Parathyroid adenoma (tissue), 2 donors: ENCODE measurements at regions not wholly inside any gene's neighbourhood (a gene's known extent, or its start where the extent isn't known, plus 50 kb on each side); places are given as distances from the start of the nearest gene placed in this dataset.
A peak's percentile ranks its signal among the peaks of the same experiment; 100 is the strongest.

Source experiments
- H2AFZ ChIP-seq: fragments of 300-600 bp; sonication (generic); one replicate; pipeline ENCODE4 v1.7.0; 2017; ENCODE audit warnings: antibody characterized with exemption, mild to moderate bottlenecking
- H3K27ac ChIP-seq: fragments of 300-600 bp; sonication (generic); one replicate; pipeline ENCODE4 v1.7.0; 2017
- H3K27me3 ChIP-seq: fragments of 300-600 bp; sonication (generic); one replicate; pipeline ENCODE4 v1.7.0; 2017; ENCODE audit warnings: low read length; ENCODE audit not compliant: control insufficient read depth, insufficient read depth
- H3K36me3 ChIP-seq: fragments of 300-600 bp; sonication (generic); one replicate; pipeline ENCODE4 v1.7.0; 2017; ENCODE audit warnings: low read length; ENCODE audit not compliant: control insufficient read depth, insufficient read depth
- H3K4me1 ChIP-seq: fragments of 300-600 bp; sonication (generic); one replicate; pipeline ENCODE4 v1.7.0; 2017; ENCODE audit warnings: control low read depth
- H3K4me2 ChIP-seq: fragments of 300-600 bp; sonication (generic); one replicate; pipeline ENCODE4 v1.7.0; 2017; ENCODE audit warnings: low read length
- H3K4me3 ChIP-seq: fragments of 300-600 bp; sonication (generic); one replicate; pipeline ENCODE4 v1.7.0; 2017; ENCODE audit warnings: low read depth, low read length
- H3K79me2 ChIP-seq: fragments of 300-600 bp; sonication (generic); one replicate; pipeline ENCODE4 v1.7.0; 2017; ENCODE audit warnings: control low read depth
- H3K9ac ChIP-seq: fragments of 300-600 bp; sonication (generic); one replicate; pipeline ENCODE4 v1.7.0; 2017; ENCODE audit warnings: mild to moderate bottlenecking
- H3K9me3 ChIP-seq: fragments of 300-600 bp; sonication (generic); one replicate; pipeline ENCODE4 v1.7.0; 2017; ENCODE audit warnings: low read length; ENCODE audit not compliant: control insufficient read depth
- TF ChIP-seq, protein P1 (sequence below): fragments of 300-600 bp; sonication (generic); IDR thresholded peaks from one replicate; pipeline ENCODE4 v1.7.0; 2017; ENCODE audit warnings: antibody characterized with exemption, mild to moderate bottlenecking
- donor health status: primary hyperparathyroidism.

GRCh38 chr4:112931001-112931400 lies 118.5 kb upstream of the ANK2 start:
- TF ChIP-seq, protein P1, sequence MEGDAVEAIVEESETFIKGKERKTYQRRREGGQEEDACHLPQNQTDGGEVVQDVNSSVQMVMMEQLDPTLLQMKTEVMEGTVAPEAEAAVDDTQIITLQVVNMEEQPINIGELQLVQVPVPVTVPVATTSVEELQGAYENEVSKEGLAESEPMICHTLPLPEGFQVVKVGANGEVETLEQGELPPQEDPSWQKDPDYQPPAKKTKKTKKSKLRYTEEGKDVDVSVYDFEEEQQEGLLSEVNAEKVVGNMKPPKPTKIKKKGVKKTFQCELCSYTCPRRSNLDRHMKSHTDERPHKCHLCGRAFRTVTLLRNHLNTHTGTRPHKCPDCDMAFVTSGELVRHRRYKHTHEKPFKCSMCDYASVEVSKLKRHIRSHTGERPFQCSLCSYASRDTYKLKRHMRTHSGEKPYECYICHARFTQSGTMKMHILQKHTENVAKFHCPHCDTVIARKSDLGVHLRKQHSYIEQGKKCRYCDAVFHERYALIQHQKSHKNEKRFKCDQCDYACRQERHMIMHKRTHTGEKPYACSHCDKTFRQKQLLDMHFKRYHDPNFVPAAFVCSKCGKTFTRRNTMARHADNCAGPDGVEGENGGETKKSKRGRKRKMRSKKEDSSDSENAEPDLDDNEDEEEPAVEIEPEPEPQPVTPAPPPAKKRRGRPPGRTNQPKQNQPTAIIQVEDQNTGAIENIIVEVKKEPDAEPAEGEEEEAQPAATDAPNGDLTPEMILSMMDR, result no peak
- H2AFZ ChIP-seq, result no peak overlapping the region
- no peak overlapping the region for H3K4me3 ChIP-seq
- H3K9me3 ChIP-seq, result no peaks in the 10 kb centered on the region
- no peaks in the 10 kb centered on the region for H3K79me2 ChIP-seq
- H3K4me2 ChIP-seq, result no peak overlapping the region
- no peak overlapping the region for H3K27ac ChIP-seq
- H3K27me3 ChIP-seq, result no peaks in the 10 kb centered on the region
- no peaks in the 10 kb centered on the region for H3K4me1 ChIP-seq
- H3K36me3 ChIP-seq, result no peaks in the 10 kb centered on the region
- H3K9ac ChIP-seq, result no peak overlapping the region

- H3K36me3 ChIP-seq, result no peaks in the 10 kb centered on the region
- H3K79me2 ChIP-seq, result no peaks in the 10 kb centered on the region
- no peak overlapping the region for H3K4me3 ChIP-seq
- no peaks in the 10 kb centered on the region for H3K27me3 ChIP-seq
- H3K9ac ChIP-seq, result no peak overlapping the region
- TF ChIP-seq, protein P1, result no peak
- H3K4me2 ChIP-seq, result no peak overlapping the region
- no peak overlapping the region for H3K27ac ChIP-seq
- no peaks in the 10 kb centered on the region for H3K4me1 ChIP-seq
- no peak overlapping the region for H2AFZ ChIP-seq
- H3K9me3 ChIP-seq, result no peaks in the 10 kb centered on the region
These were observed 115.7 kb upstream of the ANK2 start for GRCh38 chr4:112933790-112934189.

- Histone ChIP-seq H3K4me1 (no peaks in the 10 kb centered on the region), H3K79me2 (no peaks in the 10 kb centered on the region), H3K9ac (no peak overlapping the region), H3K36me3 (no peaks in the 10 kb centered on the region), H2AFZ (no peak overlapping the region), H3K4me3 (no peak overlapping the region), H3K27me3 (no peaks in the 10 kb centered on the region), H3K4me2 (no peak overlapping the region), H3K9me3 (no peaks in the 10 kb centered on the region), H3K27ac (no peak overlapping the region)
- TF ChIP-seq, protein P1, result peak; percentile 61
These were observed 110.9 kb upstream of the ANK2 start for GRCh38 chr4:112938461-112939058.

DNA sequence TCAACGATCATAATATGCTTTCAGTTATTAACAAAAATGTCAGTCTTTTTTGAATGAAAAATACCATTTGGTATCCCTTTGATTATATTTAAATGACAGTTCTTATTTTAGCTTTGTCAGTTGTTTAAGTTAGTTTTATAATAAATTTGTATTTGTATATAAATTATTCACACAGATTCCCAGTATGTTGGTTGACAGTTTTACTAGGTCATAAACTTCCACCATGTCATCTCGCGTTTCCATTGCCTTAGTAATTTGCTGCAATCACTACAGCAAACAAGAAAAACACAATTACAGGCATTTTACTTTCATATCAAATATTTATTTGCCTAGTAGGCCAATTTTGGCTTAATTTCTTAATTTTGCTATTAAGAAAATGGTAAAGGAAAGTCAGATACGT lies 109.6 kb upstream of the ANK2 start:
- TF ChIP-seq, protein P1, result no peak
- Histone ChIP-seq H3K27ac (no peak overlapping the region), H3K4me1 (no peaks in the 10 kb centered on the region), H3K36me3 (no peaks in the 10 kb centered on the region), H3K79me2 (no peaks in the 10 kb centered on the region), H3K4me3 (no peak overlapping the region), H3K9ac (no peak overlapping the region), H3K4me2 (no peak overlapping the region), H3K9me3 (no peaks in the 10 kb centered on the region), H2AFZ (no peak overlapping the region), H3K27me3 (no peaks in the 10 kb centered on the region)

- Histone ChIP-seq H3K36me3 (no peaks in the 10 kb centered on the region), H3K27ac (no peak overlapping the region), H3K79me2 (no peaks in the 10 kb centered on the region), H3K9me3 (no peaks in the 10 kb centered on the region), H3K4me3 (no peak overlapping the region), H3K4me1 (no peaks in the 10 kb centered on the region), H2AFZ (no peak overlapping the region), H3K27me3 (no peaks in the 10 kb centered on the region), H3K9ac (no peak overlapping the region), H3K4me2 (no peak overlapping the region)
- TF ChIP-seq, protein P1, result no peak
These were observed 109.1 kb upstream of the ANK2 start for GRCh38 chr4:112940336-112940735.
